GM21447 (cell line): ENCODE measurements at regions not wholly inside any gene's neighbourhood (a gene's known extent, or its start where the extent isn't known, plus 50 kb on each side); places are given as distances from the start of the nearest gene placed in this dataset.

Source experiments
- ATAC-seq: cut with Tn5 transposase; IDR thresholded peaks from one replicate; pipeline ENCODE4 v1.9.1; 2021; ENCODE audit not compliant: unreplicated experiment

DNA sequence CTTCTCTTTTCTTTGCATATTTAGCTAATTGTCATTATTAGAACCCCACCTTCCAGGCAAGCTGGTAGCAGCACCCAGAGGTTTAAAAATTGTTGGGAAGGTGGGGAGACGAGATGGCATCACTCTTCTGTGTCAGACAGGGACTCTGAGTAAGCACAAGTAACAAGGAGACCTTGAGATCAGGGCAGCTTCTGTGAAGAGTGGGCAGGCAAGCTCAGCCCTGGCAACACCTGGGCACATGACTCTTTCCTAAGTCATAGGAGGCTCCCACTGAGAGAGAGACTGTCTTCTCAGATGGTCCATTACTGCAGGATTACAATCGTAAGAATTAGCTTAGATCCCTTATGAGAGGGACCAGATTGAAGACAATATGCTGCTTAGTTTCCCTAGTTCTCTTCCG lies 183.5 kb downstream of the BRINP2 start:
- no peak for ATAC-seq

DNA sequence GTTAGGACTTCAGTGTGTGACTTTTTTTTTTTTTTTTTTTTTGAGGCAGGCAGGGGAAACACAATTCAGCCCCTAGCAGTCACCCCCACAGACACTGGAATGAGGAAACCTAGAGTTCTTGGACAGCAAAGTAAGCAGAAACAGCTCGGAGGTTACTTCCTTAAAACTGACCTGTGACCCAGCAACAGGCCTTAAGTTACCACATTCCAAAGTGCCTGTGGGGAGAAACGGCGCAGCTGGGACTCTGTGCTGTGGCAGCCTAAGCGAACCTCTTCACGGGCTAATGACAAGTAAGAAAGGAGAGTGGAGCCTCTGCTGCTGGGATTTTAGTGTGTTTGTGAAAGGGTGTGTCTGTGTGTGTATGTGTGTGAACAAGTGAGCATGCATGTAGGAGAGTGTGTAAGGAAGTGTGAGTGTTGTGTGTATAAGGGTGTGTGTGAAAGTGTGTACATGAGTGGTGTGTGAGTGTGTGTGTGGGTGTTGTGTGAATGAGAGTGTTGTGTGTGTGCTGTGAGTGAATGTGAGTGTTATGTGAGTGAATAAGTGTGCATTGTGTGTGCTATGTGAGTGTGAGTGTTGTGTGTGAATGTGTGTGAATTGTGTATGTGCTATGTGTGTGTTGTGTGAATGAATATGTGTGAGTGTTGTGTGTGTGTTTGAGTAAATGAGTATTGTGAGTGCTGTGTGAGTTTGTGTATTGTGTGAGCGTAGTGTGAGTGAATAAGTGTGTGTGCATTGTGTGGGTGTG lies 180.8 kb downstream of the BRINP2 start:
- ATAC-seq: no peak

DNA sequence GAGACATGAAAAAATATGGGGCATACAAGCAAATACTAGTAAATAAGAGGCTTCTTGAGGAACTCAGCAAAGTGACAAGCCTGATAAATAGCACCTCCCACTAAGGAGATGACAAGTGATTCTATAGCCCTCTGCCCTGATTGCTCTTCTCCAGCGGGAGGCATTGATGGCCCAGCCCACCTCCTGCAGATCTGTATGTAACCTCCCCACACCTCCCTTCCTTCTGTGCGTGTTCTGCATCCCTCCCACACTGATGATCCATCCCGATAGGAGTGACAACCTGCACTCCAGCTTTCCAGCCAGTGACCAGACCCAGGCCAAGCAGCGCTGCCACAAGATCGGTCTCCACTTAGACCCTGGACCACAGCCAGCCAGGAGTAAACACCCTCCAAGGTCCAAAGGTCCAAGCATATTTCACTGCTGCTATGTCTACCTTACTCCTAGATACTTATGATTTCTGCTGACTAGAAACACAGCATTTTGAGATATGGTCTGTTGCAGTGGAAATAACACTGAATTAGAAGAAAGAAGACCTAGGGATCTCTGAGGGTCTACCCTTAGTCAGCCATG lies 176.1 kb downstream of the BRINP2 start:
- no peak for ATAC-seq

DNA sequence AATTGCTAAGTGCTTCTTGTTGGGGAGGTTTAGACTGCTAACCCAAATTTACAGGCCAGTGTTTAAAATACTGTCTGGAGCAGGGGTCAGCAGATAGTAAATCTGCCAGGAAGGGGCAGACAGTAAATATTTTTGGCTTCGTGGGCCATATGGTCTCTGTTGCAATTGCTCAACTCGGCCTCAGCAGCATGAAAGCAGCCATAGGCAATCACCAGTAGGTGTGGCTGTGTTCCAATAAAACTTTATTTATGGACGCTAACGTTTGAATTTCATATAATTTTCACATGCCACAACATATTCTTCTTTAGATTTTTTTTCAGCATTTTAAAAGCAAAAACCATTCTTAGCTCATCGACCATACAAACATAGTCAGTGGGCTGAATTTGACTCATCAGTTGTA lies 172.7 kb downstream of the BRINP2 start:
- no peak for ATAC-seq

DNA sequence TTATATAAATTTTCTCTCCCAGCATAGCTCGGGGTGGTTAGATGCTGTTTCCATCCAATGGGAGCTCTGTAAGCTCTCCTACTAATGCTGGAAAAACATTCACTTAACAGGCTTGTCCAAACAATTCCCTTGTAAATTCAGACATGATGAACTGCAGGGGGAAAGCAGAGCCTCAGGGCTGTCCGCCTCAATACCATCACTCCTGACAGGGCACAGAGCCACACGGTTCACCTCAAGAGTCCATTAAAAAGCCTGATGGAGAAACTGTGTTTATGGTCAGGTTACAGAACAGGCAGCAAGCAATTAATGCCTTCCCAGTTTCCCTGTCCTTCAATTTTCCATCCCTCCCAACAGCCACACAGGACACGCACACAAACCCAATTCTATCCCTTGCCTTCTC lies 171.0 kb downstream of the BRINP2 start:
- no peak for ATAC-seq

DNA sequence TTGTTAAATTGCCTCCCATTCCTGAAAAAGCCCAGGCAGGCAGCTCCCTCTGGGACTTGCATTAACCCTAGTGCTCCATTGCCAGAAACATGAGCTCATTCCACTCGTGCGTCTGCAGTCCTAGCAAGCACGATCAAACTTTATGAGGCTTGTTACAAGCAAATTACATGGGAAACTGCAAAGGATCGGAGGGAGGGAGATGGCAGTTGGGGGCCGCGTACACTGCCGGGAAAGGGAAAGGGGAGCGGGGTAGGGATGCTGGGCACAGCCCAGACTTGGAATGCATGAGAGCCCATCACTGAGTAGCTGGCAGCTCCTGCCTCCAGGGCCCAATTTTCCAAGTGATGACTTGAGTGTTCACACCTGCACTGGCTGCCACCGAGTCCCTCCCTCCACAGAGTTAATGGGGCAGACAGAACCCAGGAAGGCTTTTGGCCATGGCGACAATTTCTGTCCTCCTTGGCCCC lies 169.9 kb downstream of the BRINP2 start:
- ATAC-seq: no peak

DNA sequence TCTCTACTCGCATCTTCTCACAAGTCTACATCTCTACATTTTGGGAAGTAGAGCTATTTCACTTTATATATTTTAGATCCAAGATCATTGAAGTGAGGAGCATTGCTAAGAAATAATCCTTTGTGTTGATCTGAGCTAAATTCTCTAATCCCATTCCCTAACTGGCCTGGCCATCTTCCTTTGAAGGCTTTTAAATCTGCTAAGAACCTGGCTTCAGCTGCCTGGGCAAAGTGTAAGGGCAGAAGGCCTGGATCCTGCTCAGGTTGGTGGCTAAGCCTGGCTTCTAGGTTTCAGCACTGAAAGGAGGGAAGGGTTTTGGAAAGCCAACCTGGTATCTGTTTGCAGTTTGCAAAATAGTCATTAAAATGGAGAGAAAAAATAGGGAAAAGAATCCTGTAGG lies 167.6 kb downstream of the BRINP2 start:
- ATAC-seq: no peak

DNA sequence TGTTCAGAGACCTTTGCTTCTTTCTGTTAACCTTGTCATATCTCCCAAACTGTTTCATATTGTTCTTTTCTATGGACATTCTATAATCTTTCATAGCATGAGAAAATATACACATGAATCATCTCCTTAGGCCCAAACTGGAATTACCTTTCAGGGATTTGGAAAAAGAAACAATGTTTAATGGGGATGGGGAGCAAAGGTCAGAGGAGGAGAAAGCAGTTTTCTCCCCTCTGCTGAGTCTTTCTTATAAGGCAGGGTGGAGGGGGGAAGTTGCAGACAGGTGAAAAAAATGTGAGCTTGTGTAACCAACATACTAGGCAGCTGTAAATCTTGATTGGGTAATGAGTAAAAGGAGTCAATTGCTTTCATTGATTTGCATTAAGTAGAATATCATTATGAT lies 164.1 kb downstream of the BRINP2 start:
- ATAC-seq: no peak

DNA sequence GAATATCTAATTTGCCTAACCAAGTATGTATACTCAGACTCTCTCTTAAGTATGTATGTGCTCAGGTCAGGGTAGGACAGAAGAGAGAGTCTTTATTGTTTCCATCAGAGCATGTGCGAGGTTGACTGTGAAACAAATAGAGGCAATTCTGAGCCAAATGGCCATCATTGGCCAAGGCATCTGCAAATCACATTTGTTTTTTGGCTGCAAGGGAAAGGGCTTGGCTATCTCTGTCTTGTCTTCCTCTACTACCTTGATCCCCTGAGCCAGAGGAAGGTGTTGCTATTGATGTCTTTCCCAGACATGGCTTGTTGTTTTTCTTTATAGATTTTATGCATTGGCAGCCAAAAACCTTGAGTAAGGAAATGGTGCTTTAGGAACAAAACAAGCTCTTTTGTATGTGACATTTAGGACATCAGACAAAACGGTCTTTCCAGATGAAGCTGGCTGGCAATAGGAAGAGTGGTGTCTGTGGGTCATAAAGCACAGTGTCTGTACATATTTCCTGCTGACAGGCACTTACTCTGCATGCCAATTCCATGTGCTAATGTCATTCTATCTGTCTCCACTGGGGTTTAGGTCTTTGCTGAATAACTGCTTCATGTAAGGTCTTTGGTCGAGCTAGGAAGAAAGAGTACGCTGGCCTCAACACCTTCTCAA lies 163.3 kb downstream of the BRINP2 start:
- no peak for ATAC-seq
